ENCODE measurements at regions not wholly inside any gene's neighbourhood (a gene's known extent, or its start where the extent isn't known, plus 50 kb on each side); places are given as distances from the start of the nearest gene placed in this dataset.
"Not testable (repeated sequence)": the region's sequence is repeated elsewhere in the genome, so short reads cannot be mapped to it uniquely, and the experiment has no call there.

DNA sequence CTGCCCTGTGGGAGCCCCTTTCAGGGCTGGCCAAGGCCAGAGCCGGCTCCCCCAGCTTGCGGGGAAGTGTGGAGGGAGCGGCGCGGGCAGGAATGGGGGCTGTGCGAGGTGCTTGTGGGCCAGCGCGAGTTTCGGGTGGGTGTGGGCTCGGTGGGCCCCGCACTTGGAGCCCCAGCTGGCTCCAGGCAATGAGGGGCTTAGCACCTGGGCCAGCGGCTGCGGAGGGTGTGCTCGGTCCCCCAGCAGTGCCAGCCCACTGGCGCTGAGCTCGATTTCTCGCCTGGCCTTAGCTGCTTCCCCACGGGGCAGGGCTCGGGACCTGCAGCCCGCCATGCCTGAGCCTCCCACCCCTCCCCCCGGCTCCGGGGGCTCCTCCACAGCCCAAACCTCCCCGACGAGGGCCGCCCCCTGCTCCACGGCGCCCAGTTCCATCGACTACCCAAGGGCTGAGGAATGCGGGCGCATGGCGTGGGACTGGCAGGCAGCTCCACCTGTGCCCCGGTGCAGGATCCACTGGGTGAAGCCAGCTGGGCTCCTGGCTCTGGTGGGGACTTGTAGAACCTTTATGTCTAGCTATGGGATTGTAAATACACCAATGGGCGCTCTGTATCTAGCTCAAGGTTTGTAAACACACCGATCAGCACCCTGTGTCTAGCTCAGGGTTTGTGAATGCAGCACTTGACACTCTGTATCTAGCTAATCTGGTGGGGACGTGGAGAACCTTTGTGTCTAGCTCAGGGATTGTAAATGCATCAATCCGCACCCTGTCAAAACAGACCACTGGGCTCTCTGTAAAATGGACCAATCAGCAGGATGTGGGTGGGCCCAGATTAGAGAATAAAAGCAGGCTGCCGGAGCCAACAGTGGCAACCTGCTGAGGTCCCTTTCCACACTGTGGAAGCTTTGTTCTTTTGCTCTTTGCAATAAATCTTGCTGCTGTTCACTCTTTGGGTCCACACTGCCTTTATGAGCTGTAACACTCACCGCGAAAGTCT is 1379.1 kb downstream of the RAPGEF2 start:
- TF ChIP-seq, protein P1, sequence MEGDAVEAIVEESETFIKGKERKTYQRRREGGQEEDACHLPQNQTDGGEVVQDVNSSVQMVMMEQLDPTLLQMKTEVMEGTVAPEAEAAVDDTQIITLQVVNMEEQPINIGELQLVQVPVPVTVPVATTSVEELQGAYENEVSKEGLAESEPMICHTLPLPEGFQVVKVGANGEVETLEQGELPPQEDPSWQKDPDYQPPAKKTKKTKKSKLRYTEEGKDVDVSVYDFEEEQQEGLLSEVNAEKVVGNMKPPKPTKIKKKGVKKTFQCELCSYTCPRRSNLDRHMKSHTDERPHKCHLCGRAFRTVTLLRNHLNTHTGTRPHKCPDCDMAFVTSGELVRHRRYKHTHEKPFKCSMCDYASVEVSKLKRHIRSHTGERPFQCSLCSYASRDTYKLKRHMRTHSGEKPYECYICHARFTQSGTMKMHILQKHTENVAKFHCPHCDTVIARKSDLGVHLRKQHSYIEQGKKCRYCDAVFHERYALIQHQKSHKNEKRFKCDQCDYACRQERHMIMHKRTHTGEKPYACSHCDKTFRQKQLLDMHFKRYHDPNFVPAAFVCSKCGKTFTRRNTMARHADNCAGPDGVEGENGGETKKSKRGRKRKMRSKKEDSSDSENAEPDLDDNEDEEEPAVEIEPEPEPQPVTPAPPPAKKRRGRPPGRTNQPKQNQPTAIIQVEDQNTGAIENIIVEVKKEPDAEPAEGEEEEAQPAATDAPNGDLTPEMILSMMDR (IDR thresholded peaks at IDR 0.05; ENCODE audit: low read length), result not testable (repeated sequence)
- TF ChIP-seq EZH2 (optimal IDR thresholded peaks at IDR 0.05; ENCODE audit: low read depth, low read length), result not testable (repeated sequence)

All from MM.1S (cell line).